ENCODE measurements at regions not wholly inside any gene's neighbourhood (a gene's known extent, or its start where the extent isn't known, plus 50 kb on each side); places are given as distances from the start of the nearest gene placed in this dataset.

DNA sequence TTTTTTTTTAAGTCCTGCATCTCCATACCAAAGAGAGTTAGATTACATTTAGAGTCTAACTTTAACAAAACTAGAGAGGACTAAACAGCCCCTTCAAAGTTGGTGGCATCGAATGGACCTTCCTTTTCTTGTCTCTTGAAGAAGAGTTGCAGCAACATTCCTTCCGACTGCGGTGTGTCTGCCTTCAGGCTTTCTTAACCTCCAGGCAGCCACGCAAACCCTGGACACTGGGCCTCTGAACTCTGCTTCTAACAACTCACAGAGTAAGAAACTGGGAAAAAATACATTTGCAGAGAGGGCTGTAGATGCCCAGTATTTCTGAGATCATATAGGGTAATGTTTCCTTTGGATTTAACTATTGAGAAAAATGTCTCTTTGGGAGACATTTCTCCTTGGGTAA lies 120.5 kb upstream of the MAST4 start:
- CTCF ChIA-PET: no interaction called here

DNA sequence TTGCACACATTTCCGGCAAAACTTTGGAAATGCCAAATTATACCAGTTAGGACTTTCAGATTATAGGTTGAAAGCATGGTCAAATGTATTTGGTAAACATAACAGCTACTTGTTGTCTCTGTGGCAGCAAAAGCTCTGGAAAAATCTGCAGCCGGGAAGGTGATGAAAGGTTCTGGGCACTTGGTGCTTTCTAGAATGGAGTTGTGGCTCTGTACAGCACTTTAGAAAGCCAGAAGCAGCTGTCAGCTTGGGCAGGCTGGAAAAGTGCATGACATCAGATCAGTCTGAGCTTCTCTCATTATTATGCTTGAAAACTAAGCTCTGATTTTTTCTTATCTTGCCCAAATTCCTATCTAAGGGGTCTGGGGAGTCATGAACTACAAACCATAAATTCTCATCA lies 118.6 kb upstream of the MAST4 start:
- intact Hi-C loops (cut with micrococcal nuclease; ENCODE audit: unreplicated experiment): no loop called here
- ChIA-PET POLR2A (ENCODE audit: low non-redundant PET) (no interaction called here), CTCF (no interaction called here)
- no peak for DNase-seq (ENCODE audit: low spot score)
- TF ChIP-seq EZH2 (IDR thresholded peaks at IDR 0.05; ENCODE audit: borderline replicate concordance, low read depth, low read length, poor library complexity, severe bottlenecking): no peak
- TF ChIP-seq, protein P1, sequence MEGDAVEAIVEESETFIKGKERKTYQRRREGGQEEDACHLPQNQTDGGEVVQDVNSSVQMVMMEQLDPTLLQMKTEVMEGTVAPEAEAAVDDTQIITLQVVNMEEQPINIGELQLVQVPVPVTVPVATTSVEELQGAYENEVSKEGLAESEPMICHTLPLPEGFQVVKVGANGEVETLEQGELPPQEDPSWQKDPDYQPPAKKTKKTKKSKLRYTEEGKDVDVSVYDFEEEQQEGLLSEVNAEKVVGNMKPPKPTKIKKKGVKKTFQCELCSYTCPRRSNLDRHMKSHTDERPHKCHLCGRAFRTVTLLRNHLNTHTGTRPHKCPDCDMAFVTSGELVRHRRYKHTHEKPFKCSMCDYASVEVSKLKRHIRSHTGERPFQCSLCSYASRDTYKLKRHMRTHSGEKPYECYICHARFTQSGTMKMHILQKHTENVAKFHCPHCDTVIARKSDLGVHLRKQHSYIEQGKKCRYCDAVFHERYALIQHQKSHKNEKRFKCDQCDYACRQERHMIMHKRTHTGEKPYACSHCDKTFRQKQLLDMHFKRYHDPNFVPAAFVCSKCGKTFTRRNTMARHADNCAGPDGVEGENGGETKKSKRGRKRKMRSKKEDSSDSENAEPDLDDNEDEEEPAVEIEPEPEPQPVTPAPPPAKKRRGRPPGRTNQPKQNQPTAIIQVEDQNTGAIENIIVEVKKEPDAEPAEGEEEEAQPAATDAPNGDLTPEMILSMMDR (conservative IDR thresholded peaks at IDR 0.05; ENCODE audit: low read depth, low read length): no peak
- Histone ChIP-seq H3K36me3 (ENCODE audit: insufficient read depth, low read length, poor library complexity, severe bottlenecking) (no peaks in the 10 kb centered on the region), H3K4me1 (ENCODE audit: insufficient read depth, low read length, poor library complexity, severe bottlenecking) (no peaks in the 10 kb centered on the region), H3K27ac (ENCODE audit: low read depth, low read length, poor library complexity, severe bottlenecking) (no peak overlapping the region), H3K27me3 (replicated peaks; ENCODE audit: insufficient read depth, low read depth, low read length, poor library complexity) (no peaks in the 10 kb centered on the region), H3K9me3 (ENCODE audit: low read depth, low read length, poor library complexity, severe bottlenecking) (peaks cover under 1% of the 10 kb centered on the region), H3K4me3 (ENCODE audit: low read depth, low read length, poor library complexity, severe bottlenecking) (no peak overlapping the region)
- BruUV-seq (replicated peaks): no TSS peak

More for the DNA sequence above, 120.5 kb upstream of the MAST4 start:
- H3K27me3 ChIP-seq (replicated peaks; ENCODE audit: insufficient read depth, low read depth, low read length, poor library complexity): no peaks in the 10 kb centered on the region
- peaks cover 3% of the 10 kb centered on the region for H3K9me3 ChIP-seq (ENCODE audit: low read depth, low read length, poor library complexity, severe bottlenecking)
- intact Hi-C loops (cut with micrococcal nuclease; ENCODE audit: unreplicated experiment): no loop called here
- H3K4me3 ChIP-seq (ENCODE audit: low read depth, low read length, poor library complexity, severe bottlenecking): no peak overlapping the region
- BruUV-seq (replicated peaks): no TSS peak
- H3K27ac ChIP-seq (ENCODE audit: low read depth, low read length, poor library complexity, severe bottlenecking): no peak overlapping the region
- no peak for TF ChIP-seq EZH2 (IDR thresholded peaks at IDR 0.05; ENCODE audit: borderline replicate concordance, low read depth, low read length, poor library complexity, severe bottlenecking)
- TF ChIP-seq, protein P1 (conservative IDR thresholded peaks at IDR 0.05; ENCODE audit: low read depth, low read length): no peak
- POLR2A ChIA-PET (ENCODE audit: low non-redundant PET): no interaction called here
- no peaks in the 10 kb centered on the region for H3K4me1 ChIP-seq (ENCODE audit: insufficient read depth, low read length, poor library complexity, severe bottlenecking)
- DNase-seq (ENCODE audit: low spot score): no peak
- H3K36me3 ChIP-seq (ENCODE audit: insufficient read depth, low read length, poor library complexity, severe bottlenecking): no peaks in the 10 kb centered on the region

DNA sequence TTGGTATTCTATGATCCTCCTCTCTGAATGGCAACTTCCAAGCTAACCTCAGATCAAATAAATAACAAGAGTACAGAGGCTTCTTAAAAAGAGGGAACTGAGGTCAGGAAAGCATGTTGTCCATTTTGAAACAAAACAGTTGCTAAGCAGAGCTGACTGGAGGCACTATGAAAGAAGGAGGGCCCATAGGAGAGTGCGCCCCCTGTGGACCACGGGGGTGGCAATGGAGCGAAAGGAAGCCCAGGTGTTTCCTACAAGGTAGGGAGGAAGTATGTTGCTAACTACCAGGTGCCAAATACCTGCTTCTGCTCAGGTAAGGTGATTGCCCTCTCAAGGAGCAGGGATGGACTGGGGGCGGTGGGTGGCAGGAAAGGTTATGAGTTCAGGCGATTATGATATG lies 101.8 kb upstream of the MAST4 start:
- no peaks in the 10 kb centered on the region for H3K36me3 ChIP-seq (ENCODE audit: insufficient read depth, low read length, poor library complexity, severe bottlenecking)
- ChIA-PET POLR2A (ENCODE audit: low non-redundant PET) (no interaction called here), CTCF (interaction anchor here (0.5 kb wide), 1 partner anchor 121 kb away, joined by 5 read pairs; no protein-coding TSS in a partner anchor)
- no TSS peak for BruUV-seq (replicated peaks)
- no peak overlapping the region for H3K27ac ChIP-seq (ENCODE audit: low read depth, low read length, poor library complexity, severe bottlenecking)
- H3K4me1 ChIP-seq (ENCODE audit: insufficient read depth, low read length, poor library complexity, severe bottlenecking): no peaks in the 10 kb centered on the region
- intact Hi-C loops (cut with micrococcal nuclease; ENCODE audit: unreplicated experiment): no loop called here
- no peak for TF ChIP-seq EZH2 (IDR thresholded peaks at IDR 0.05; ENCODE audit: borderline replicate concordance, low read depth, low read length, poor library complexity, severe bottlenecking)
- TF ChIP-seq, protein P1 (conservative IDR thresholded peaks at IDR 0.05; ENCODE audit: low read depth, low read length): peak; percentile 57
- no peaks in the 10 kb centered on the region for H3K27me3 ChIP-seq (replicated peaks; ENCODE audit: insufficient read depth, low read depth, low read length, poor library complexity)
- no peak for DNase-seq (ENCODE audit: low spot score)
- H3K4me3 ChIP-seq (ENCODE audit: low read depth, low read length, poor library complexity, severe bottlenecking): no peak overlapping the region
- H3K9me3 ChIP-seq (ENCODE audit: low read depth, low read length, poor library complexity, severe bottlenecking): no peaks in the 10 kb centered on the region
